OCI-LY1 (cell line): ENCODE measurements at regions not wholly inside any gene's neighbourhood (a gene's known extent, or its start where the extent isn't known, plus 50 kb on each side); places are given as distances from the start of the nearest gene placed in this dataset.

ENCODE experiments used
- H2AFZ ChIP-seq: fragments of 200-600 bp; sonication (generic), shearing (Covaris generic); 2 replicates; pipeline ENCODE4 v1.6.0; 2014; ENCODE audit warnings: antibody characterized with exemption, mild to moderate bottlenecking, low read length
- H3F3A ChIP-seq: fragments of 200-600 bp; sonication (generic), shearing (Covaris generic); 2 replicates; pipeline ENCODE4 v1.6.0; 2014; ENCODE audit warnings: mild to moderate bottlenecking, antibody characterized with exemption, low read length, moderate library complexity; ENCODE audit not compliant: insufficient read depth
- H3K27ac ChIP-seq: fragments of 200-600 bp; sonication (generic); 2 replicates; pipeline ENCODE4 v1.5.1; 2014; ENCODE audit warnings: low read length, mixed run types, mild to moderate bottlenecking, low read depth; ENCODE audit not compliant: poor library complexity, severe bottlenecking
- H3K27me3 ChIP-seq: fragments of 200-600 bp; sonication (generic); 2 replicates; pipeline ENCODE4 v1.6.0; 2014; ENCODE audit warnings: antibody characterized with exemption, mild to moderate bottlenecking, low read length, moderate library complexity; ENCODE audit not compliant: insufficient read depth
- H3K36me3 ChIP-seq: fragments of 200-600 bp; sonication (generic); 2 replicates; pipeline ENCODE4 v1.6.1; 2014; ENCODE audit warnings: mild to moderate bottlenecking, antibody characterized with exemption, low read length, moderate library complexity, mixed read lengths; ENCODE audit not compliant: insufficient read depth
- H3K4me1 ChIP-seq: fragments of 200-600 bp; sonication (generic); 2 replicates; pipeline ENCODE4 v1.5.1; 2014; ENCODE audit warnings: mild to moderate bottlenecking, low read length, moderate library complexity; ENCODE audit not compliant: insufficient read depth, severe bottlenecking
- H3K4me2 ChIP-seq: fragments of 200-600 bp; sonication (generic), shearing (Covaris generic); 2 replicates; pipeline ENCODE4 v1.6.1; 2014; ENCODE audit warnings: low read length
- H3K4me3 ChIP-seq: fragments of 200-600 bp; sonication (generic); 2 replicates; pipeline ENCODE4 v1.5.1; 2014; ENCODE audit warnings: low read length, low read depth, mild to moderate bottlenecking, mixed read lengths; ENCODE audit not compliant: poor library complexity, severe bottlenecking
- H3K79me2 ChIP-seq: fragments of 200-600 bp; shearing (Covaris generic); 2 replicates; pipeline ENCODE4 v1.6.1; 2016; ENCODE audit warnings: mixed run types, low read length, mixed read lengths; ENCODE audit not compliant: insufficient read depth
- H3K9ac ChIP-seq: fragments of 200-600 bp; sonication (generic), shearing (Covaris generic); 2 replicates; pipeline ENCODE4 v1.6.1; 2014; ENCODE audit warnings: mild to moderate bottlenecking, low read length, mixed read lengths
- H3K9me2 ChIP-seq: fragments of 200-600 bp; sonication (generic), shearing (Covaris generic); 2 replicates; pipeline ENCODE4 v1.6.1; 2014; ENCODE audit warnings: low read depth, mild to moderate bottlenecking, low read length, mixed read lengths
- H3K9me3 ChIP-seq: fragments of 200-600 bp; shearing (Covaris generic); 2 replicates; pipeline ENCODE4 v1.6.1; 2014; ENCODE audit warnings: low read length, mixed read lengths
- H4K20me1 ChIP-seq: fragments of 200-600 bp; sonication (generic), shearing (Covaris generic); 2 replicates; pipeline ENCODE4 v1.6.0; 2016; ENCODE audit warnings: mild to moderate bottlenecking, low read length; ENCODE audit not compliant: insufficient read depth
- EZH2 ChIP-seq: fragments of 200-600 bp; sonication (generic), shearing (Covaris generic); IDR thresholded peaks from 2 replicates; pipeline ENCODE4 v1.8.0; 2017; ENCODE audit warnings: borderline replicate concordance, mixed run types, mild to moderate bottlenecking, antibody characterized with exemption, low read length, moderate library complexity, mixed read lengths
- TF ChIP-seq, protein P1 (sequence below): fragments of 200-600 bp; sonication (generic), shearing (Covaris generic); IDR thresholded peaks from 2 replicates; pipeline ENCODE4 v1.5.1; 2017; ENCODE audit warnings: mild to moderate bottlenecking, antibody characterized with exemption, low read length, moderate library complexity, mixed read lengths

DNA sequence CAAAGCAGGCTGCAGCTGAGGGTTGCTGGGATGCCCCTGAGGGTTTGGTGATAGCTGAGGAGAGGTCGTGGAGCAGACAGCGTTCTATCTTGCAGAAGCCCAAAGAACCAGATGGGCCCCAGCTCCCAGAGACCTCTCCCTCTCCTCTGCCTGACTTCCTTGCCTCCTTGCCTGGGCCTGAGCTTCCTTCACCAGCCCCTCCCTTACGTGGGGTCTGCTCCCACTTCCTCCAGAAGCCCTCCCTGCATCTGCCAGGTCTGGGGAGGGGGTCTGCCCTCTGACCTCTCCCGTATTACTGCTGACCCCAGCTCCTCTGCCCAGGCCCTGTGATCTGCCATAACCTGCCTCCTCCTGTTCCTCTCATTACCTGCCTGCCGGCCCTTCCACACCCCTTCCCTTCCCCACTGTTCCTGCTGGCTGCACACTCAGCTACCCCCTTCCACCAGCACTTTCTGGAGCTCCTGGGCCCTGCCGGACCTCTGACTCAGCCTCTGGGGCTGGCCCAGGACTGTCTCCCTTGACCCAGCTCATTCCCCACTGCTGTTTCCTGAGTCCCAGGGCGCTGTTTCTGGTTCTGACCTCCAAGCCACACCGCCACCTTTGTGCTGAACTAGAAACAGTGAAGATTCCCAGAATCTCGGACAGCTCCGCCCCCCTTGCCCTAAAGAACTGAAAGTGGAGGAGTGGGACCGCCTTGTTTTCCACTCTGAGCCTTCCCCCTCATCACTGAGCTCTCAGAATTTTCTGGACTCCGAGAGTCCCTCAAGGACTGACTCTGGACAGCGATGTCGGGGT, 237.7 kb upstream of the C1orf174 start:
- no peaks in the 10 kb centered on the region for H3K79me2 ChIP-seq
- H3F3A ChIP-seq: no peaks in the 10 kb centered on the region
- peaks cover 15% of the 10 kb centered on the region; the same call in 1 of the 2 replicates for H3K27me3 ChIP-seq
- H3K4me3 ChIP-seq: no peak overlapping the region
- H2AFZ ChIP-seq: no peak overlapping the region
- no peak overlapping the region for H3K4me2 ChIP-seq
- H3K9me2 ChIP-seq: no peaks in the 10 kb centered on the region
- H3K9me3 ChIP-seq: peaks cover 2% of the 10 kb centered on the region; the same call in 1 of the 2 replicates
- no peaks in the 10 kb centered on the region for H4K20me1 ChIP-seq
- H3K36me3 ChIP-seq: no peaks in the 10 kb centered on the region
- no peak overlapping the region for H3K9ac ChIP-seq
- no peak overlapping the region for H3K27ac ChIP-seq
- no peak for TF ChIP-seq EZH2
- TF ChIP-seq, protein P1, sequence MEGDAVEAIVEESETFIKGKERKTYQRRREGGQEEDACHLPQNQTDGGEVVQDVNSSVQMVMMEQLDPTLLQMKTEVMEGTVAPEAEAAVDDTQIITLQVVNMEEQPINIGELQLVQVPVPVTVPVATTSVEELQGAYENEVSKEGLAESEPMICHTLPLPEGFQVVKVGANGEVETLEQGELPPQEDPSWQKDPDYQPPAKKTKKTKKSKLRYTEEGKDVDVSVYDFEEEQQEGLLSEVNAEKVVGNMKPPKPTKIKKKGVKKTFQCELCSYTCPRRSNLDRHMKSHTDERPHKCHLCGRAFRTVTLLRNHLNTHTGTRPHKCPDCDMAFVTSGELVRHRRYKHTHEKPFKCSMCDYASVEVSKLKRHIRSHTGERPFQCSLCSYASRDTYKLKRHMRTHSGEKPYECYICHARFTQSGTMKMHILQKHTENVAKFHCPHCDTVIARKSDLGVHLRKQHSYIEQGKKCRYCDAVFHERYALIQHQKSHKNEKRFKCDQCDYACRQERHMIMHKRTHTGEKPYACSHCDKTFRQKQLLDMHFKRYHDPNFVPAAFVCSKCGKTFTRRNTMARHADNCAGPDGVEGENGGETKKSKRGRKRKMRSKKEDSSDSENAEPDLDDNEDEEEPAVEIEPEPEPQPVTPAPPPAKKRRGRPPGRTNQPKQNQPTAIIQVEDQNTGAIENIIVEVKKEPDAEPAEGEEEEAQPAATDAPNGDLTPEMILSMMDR: no peak
- H3K4me1 ChIP-seq: no peaks in the 10 kb centered on the region

DNA sequence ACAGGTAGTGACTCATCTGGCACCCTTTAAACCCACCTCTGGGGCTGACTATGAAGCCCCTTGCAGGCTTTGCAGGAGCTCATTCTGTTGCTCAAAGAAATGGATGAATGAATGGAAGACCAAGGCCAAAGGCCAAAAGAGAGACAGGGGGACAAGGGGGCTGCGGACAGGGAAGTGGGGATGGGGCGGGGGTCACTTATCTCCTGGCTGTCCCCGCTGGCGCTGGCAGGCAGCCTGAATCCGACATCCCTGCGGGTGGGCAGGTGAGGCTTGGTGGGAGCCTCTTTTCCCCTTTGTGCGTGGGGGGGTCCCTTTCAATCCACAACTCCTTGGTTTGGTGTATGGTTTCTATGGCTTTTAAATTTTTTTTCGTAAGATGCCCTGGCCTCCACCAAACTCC, 239.6 kb upstream of the C1orf174 start:
- Histone ChIP-seq H3K27ac (no peak overlapping the region), H2AFZ (no peak overlapping the region), H3K4me2 (no peak overlapping the region), H3K4me1 (no peaks in the 10 kb centered on the region), H3K36me3 (no peaks in the 10 kb centered on the region), H3K9ac (no peak overlapping the region), H3K79me2 (no peaks in the 10 kb centered on the region), H4K20me1 (no peaks in the 10 kb centered on the region), H3K9me2 (no peaks in the 10 kb centered on the region), H3K4me3 (no peak overlapping the region), H3F3A (no peaks in the 10 kb centered on the region), H3K9me3 (peaks cover 2% of the 10 kb centered on the region; the same call in 1 of the 2 replicates), H3K27me3 (0 out of 2 replicates have a peak, but pooled peaks cover 7% of the 10 kb centered on the region)
- TF ChIP-seq EZH2: no peak
- TF ChIP-seq, protein P1: no peak

DNA sequence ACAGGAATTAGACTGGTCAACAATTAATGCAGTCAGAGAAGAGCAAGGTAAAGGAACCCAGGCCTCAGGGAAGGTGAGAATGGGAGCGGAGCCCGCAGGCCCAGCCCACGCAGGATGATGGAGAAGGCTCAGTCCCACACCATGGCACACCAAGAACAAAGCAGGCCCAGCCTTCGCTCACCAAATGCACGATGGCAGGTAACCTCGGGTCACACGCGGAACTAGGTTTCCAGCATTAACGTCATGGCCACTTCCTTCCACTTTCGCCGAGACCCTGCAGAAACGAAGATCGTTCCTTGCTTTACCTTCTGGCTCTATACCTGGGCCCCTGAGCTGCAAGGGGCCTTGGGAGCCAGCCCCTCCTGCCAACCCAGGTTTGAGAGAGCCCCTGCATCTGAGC, 240.2 kb upstream of the C1orf174 start:
- Histone ChIP-seq H3K79me2 (no peaks in the 10 kb centered on the region), H3K4me2 (no peak overlapping the region), H3K4me3 (no peak overlapping the region), H2AFZ (no peak overlapping the region), H3K36me3 (no peaks in the 10 kb centered on the region), H3K27me3 (0 out of 2 replicates have a peak, but pooled peaks cover 7% of the 10 kb centered on the region), H4K20me1 (no peaks in the 10 kb centered on the region), H3F3A (no peaks in the 10 kb centered on the region), H3K9ac (no peak overlapping the region), H3K9me3 (peaks cover 2% of the 10 kb centered on the region; the same call in 1 of the 2 replicates), H3K27ac (no peak overlapping the region), H3K4me1 (no peaks in the 10 kb centered on the region), H3K9me2 (no peaks in the 10 kb centered on the region)
- TF ChIP-seq, protein P1: no peak
- TF ChIP-seq EZH2: no peak
